Astrocyte of the hippocampus (primary cell): ENCODE measurements at regions not wholly inside any gene's neighbourhood (a gene's known extent, or its start where the extent isn't known, plus 50 kb on each side); places are given as distances from the start of the nearest gene placed in this dataset.
A peak's percentile ranks its signal among the peaks of the same experiment; 100 is the strongest.
"Not testable (repeated sequence)": the region's sequence is repeated elsewhere in the genome, so short reads cannot be mapped to it uniquely, and the experiment has no call there.

Experiments
- DNase-seq: peaks from one replicate; pipeline ENCODE4 v3.0.0; 2011; ENCODE audit warnings: low read depth, low spot score

DNA sequence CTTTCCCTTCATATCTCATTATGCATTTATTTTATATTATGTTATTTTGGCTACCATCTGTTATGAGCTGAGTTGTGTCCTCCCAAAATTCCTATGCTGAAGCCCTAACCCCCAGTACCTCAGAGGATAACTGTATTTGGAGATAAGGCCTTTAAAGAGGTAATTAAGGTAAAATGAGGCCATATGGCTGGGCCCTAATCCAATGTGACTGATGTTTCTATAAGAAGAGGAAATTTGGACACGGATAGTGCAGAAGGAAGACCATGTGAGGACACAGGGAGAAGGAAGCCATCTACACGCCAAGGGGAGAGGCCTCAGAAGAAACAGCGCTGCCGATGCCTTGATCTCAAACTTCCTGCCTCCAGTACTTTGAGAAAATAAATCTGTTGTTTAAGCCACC, 557.7 kb upstream of the CDH5 start:
- DNase-seq = no peak

DNA sequence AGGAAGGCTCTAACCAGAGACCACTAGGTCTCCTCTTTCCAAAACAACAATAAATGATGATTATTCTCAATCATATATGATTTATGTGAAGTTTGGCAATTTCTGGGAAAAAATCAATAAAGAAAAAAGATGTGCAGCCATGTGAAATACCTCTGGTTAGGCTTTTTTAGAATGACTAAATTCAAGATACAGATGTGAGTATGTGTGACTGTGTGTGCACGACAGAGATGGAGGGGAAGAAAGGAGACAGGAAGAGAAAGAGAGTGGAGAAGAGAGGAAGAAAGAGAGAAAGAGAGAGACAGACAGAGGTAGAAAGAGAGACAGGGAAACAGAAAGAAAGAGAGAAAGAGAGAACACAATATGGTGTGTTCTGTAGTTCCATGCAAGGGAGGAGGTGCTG, 558.6 kb upstream of the CDH5 start:
- DNase-seq = no peak

DNA sequence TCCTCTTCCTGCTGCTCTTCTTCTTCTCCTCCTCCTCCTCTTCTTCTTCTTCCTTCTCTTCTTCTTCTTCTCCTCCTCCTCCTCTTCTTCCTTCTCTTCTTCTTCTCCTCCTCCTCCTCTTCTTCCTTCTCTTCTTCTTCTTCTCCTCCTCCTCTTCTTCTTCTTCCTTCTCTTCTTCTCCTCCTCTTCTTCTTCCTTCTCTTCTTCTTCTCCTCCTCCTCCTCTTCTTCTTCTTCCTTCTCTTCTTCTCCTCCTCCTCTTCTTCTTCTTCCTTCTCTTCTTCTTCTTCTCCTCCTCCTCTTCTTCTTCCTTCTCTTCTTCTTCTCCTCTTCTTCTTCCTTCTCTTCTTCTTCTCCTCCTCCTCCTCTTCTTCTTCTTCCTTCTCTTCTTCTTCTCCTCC, 560.8 kb upstream of the CDH5 start:
- not testable (repeated sequence) for DNase-seq

GRCh38 chr16:65796481-65796880, 570.0 kb upstream of the CDH5 start:
- DNase-seq = no peak

- no peak for DNase-seq
Observed at GRCh38 chr16:65794973-65795372, 571.5 kb upstream of the CDH5 start.

DNA sequence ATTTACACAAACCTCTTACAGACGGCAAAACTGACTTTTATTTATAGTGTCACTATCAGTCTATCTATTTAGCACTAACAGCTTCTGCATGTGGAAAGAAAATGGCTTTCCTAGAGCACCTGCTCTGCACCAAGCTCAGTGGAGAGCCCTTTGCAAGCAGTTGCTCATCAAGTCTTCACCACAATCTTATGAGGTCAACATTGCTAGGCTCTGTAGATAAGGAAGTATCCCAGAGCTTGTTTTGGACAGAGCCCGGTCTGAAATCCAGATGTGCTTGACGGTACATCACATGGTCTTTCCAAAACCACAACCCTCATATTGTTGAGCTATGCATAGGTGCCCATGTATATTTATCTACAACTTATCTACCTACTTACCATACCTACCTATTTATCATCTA, 572.7 kb upstream of the CDH5 start:
- DNase-seq = no peak

- no peak for DNase-seq
Observed at GRCh38 chr16:65790768-65791167, 575.7 kb upstream of the CDH5 start.

GRCh38 chr16:65789161-65789945, 577.1 kb upstream of the CDH5 start:
- no peak for DNase-seq

- DNase-seq = no peak
Observed at GRCh38 chr16:65788434-65789140, 577.9 kb upstream of the CDH5 start.

DNA sequence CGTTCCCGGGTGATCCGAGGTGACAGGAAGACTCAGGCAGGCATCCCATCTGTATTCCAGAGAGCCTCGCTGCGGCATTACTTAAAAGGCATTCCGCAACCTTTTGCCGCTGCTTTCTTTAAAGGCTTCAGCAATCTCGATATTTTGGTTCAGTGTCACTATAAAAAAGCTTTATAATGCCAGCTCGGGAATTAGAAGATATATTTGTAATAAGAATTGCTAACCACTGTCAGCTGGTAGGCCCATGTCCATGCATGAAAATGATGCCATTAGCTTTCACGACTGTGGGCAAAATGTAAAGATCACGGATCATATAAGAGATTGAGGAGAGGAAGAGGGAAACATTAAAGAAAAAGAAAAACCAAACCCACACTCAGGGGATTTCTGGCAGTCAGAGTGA, 578.6 kb upstream of the CDH5 start:
- DNase-seq = no peak

DNA sequence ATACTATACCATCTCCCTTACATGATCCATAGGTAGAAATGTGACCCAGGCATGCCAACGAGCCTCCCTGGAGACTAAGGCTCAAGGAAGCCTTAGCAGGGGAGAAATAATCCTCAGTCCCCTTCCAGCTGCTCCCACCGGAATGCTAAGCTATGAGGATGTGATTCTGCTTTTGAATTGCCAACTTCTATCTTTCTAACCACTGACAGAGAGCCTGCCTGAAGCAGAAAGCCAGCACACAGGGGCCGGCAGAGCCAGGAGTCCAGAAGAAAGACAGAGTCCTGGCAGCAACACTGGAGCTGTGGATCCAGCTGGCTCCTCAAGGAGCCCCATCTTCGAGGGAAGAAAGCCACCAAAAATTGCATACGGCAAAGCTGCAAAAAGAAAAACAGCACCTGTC, 579.6 kb upstream of the CDH5 start:
- no peak for DNase-seq

DNA sequence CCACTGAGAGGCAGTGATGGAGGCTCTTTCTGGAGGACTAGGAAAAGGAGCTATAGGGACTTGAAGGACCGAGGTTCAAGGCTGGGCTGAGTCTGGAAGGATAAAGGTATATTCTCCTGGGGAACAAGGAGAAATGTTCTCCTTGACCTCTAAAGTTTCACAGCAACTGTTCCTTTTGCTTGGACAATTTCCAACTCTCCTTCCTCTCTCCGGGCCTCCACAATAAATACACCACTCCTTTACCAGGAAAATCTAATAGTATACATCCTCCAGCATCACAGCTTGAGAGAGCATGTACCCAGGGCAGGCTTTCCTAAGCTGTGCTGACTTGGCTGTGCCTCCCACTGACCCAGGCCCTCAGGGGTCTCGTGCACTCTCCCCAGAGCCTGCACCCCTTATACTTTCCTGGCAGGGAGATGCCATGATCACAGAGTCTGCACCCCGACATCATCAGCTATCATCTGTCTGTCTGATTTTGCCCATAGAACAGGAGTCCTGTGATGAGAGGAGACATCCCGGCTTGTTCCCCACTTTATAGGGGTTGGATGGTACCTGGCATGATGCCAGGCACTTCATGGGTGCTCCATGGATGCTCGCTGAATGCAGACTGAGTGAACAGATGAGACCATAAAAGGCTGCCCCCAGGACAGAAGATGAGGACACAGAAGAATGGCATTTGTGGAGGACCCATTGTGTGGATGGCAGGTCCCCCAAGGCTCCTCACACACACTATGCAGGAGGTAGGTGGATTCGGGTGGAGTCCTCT, 582.6 kb upstream of the CDH5 start:
- no peak for DNase-seq

GRCh38 chr16:65782611-65783600, 583.6 kb upstream of the CDH5 start:
- DNase-seq = peak; percentile 88

- DNase-seq = no peak
Observed at GRCh38 chr16:65781855-65782254, 584.6 kb upstream of the CDH5 start.

DNA sequence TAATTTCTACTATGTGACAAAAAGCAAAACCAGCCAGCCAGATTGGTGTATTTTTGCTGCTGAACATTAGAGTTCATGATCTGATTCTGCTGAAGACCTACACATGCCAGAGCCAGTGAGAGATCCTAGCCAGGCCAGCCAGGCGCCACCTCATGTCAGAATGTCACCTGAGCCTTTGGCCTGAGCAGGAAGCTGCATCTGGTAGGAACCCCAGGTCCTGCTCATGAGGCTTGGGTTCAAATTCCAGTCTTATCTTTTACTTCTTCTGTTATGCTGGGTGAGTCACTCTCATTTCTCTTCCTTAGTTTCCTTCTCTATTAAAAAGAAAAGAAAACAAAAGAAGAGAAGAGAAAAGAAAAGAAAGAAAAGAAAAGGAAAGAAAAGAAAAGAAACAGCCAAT, 585.1 kb upstream of the CDH5 start:
- DNase-seq = no peak

DNA sequence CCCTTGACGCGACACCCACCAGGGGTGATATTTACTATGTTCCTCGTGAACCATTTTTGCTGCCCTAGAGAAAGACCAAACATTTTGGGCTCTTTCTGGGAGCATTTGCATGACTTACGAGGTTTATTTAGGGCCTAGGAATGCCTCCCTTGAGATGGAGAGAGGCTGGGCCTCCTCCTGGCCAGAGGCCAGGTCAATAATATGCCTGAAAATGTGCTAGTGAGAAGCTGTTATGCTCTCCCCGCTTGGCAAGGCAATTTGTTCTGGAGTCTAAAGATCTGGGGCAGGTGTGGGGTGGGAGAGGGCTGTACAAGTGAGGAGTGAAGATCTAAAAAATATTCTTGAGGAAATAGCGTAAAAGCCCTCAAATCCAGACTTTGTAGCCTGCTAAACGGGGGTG, 587.3 kb upstream of the CDH5 start:
- DNase-seq = no peak

DNA sequence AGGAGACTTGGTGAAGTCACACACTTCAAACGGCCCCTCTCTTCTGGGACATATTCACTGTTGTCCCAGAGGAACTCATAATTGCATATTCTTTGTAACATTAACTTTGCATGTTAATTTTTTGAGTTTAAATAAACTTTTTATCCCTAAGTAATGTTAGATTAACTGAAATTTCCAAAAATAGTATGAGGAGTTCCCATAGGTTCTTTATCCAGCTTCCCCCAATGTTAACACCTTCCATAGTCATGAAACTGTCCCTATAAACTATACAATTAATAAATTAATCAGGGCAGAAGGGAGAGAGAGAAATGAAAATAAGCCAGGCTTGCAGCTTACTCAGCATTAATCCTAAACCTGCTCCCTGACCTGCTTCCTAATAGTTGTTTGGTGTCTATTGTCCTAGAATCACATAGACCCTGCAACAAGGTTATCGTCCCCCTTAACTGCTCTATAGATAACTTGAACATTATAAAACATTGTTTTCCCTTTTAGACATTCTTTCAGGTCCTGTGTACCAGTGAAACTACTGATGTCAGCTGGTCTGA, 589.8 kb upstream of the CDH5 start:
- DNase-seq = no peak

DNA sequence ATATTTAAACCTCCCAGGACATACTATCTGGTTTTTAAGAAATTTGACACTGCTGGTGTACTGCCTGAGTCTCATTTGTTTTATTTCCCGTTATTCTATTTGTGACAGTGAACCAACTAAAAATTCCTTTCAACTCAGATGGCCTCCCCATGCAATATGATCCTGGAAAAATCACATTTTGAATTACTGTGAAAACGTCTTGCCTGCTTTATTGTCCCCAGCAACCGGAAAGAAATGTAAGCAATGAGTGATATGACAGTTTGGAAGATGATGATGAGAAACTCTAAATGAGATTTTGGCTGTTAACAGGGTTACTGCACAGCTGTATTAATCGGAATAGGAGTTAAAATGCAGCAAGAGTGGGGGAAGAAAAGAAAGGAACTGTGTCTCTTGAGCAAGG, 590.7 kb upstream of the CDH5 start:
- DNase-seq = no peak

DNA sequence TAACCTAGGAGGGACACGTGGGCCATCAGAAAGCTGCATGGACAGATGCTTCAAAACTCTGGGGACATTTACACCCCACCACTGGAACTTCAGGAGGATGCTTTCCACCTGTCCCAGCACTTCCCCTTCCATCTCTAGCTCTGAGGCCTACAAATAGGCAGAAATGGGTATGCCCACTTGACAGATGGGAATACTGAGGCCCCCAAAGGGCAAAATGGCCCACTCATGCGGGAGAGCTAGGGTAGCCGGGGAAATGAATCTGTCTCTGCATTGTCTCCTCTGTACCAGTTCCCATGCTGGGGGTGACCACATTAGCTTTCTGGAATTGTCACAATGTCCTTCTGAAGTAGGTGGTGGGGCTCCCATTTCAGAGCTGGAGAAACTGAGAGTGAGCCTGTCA, 592.1 kb upstream of the CDH5 start:
- DNase-seq = no peak

DNA sequence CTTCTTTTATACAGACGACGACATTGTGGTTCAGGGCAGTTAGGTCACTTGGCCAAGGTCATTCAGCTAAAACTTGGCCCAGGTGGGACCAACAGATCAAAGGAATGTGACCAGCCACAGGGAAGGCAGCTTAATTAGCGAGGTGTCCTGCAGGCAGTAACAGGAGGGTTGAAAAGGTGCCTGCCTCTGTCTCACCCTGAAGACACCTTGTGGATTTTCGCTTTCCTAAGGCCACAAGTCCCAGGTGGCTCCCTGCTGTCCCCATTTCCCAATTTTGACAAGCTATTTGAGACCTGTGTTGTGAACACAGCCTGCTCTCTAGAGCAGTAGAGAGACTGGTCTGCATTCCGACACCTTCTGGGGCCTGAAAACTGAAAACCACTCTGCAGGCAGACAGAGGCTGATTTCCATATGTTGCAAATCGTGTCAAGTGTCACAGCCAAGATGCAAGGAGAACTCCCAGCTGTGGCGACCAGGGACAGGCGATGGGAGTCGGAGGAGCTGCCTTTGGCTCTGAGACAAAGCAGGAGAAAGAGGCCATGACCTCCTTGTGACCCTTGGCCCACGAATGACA, 593.1 kb upstream of the CDH5 start:
- no peak for DNase-seq
